ENCODE measurements at regions not wholly inside any gene's neighbourhood (a gene's known extent, or its start where the extent isn't known, plus 50 kb on each side); places are given as distances from the start of the nearest gene placed in this dataset.
"Not testable (repeated sequence)": the region's sequence is repeated elsewhere in the genome, so short reads cannot be mapped to it uniquely, and the experiment has no call there.

- H3K27me3 ChIP-seq (replicated peaks; ENCODE audit: insufficient read depth, low read depth, low read length, poor library complexity) = no peaks in the 10 kb centered on the region
- no peaks in the 10 kb centered on the region for H3K4me1 ChIP-seq (ENCODE audit: insufficient read depth, low read length, poor library complexity, severe bottlenecking)
- BruUV-seq (replicated peaks) = no TSS peak
- CTCF ChIA-PET = no interaction called here
- DNase-seq (ENCODE audit: low spot score) = no peak
- no peak overlapping the region for H3K27ac ChIP-seq (ENCODE audit: low read depth, low read length, poor library complexity, severe bottlenecking)
- TF ChIP-seq CTCF (conservative IDR thresholded peaks at IDR 0.05; ENCODE audit: low read depth, low read length) (no peak), EZH2 (IDR thresholded peaks at IDR 0.05; ENCODE audit: borderline replicate concordance, low read depth, low read length, poor library complexity, severe bottlenecking) (no peak)
- H3K4me3 ChIP-seq (ENCODE audit: low read depth, low read length, poor library complexity, severe bottlenecking) = no peak overlapping the region
- POLR2A ChIA-PET (ENCODE audit: low non-redundant PET) = no interaction called here
- intact Hi-C loops (cut with micrococcal nuclease; ENCODE audit: unreplicated experiment) = no loop called here
- H3K9me3 ChIP-seq (ENCODE audit: low read depth, low read length, poor library complexity, severe bottlenecking) = peaks cover 7% of the 10 kb centered on the region
- no peaks in the 10 kb centered on the region for H3K36me3 ChIP-seq (ENCODE audit: insufficient read depth, low read length, poor library complexity, severe bottlenecking)
Measured at GRCh38 chr12:131321988-131322387, 368.3 kb downstream of the ADGRD1 start.

- BruUV-seq (replicated peaks); DNase-seq (ENCODE audit: low spot score); intact Hi-C loops (cut with micrococcal nuclease; ENCODE audit: unreplicated experiment); H3K27ac ChIP-seq (ENCODE audit: low read depth, low read length, poor library complexity, severe bottlenecking); H3K27me3 ChIP-seq (replicated peaks; ENCODE audit: insufficient read depth, low read depth, low read length, poor library complexity); POLR2A ChIA-PET (ENCODE audit: low non-redundant PET); H3K4me3 ChIP-seq (ENCODE audit: low read depth, low read length, poor library complexity, severe bottlenecking); H3K36me3 ChIP-seq (ENCODE audit: insufficient read depth, low read length, poor library complexity, severe bottlenecking); CTCF ChIA-PET; H3K4me1 ChIP-seq (ENCODE audit: insufficient read depth, low read length, poor library complexity, severe bottlenecking); H3K9me3 ChIP-seq (ENCODE audit: low read depth, low read length, poor library complexity, severe bottlenecking): not testable (repeated sequence)
Measured at GRCh38 chr12:131322460-131322859, 368.8 kb downstream of the ADGRD1 start.

GRCh38 chr12:131323879-131324278 lies 370.2 kb downstream of the ADGRD1 start:
- Histone ChIP-seq H3K36me3 (ENCODE audit: insufficient read depth, low read length, poor library complexity, severe bottlenecking) (no peaks in the 10 kb centered on the region), H3K27ac (ENCODE audit: low read depth, low read length, poor library complexity, severe bottlenecking) (no peak overlapping the region), H3K4me1 (ENCODE audit: insufficient read depth, low read length, poor library complexity, severe bottlenecking) (no peaks in the 10 kb centered on the region), H3K9me3 (ENCODE audit: low read depth, low read length, poor library complexity, severe bottlenecking) (peaks cover 7% of the 10 kb centered on the region), H3K27me3 (replicated peaks; ENCODE audit: insufficient read depth, low read depth, low read length, poor library complexity) (no peaks in the 10 kb centered on the region), H3K4me3 (ENCODE audit: low read depth, low read length, poor library complexity, severe bottlenecking) (no peak overlapping the region)
- CTCF ChIA-PET = no interaction called here
- no peak for TF ChIP-seq CTCF (conservative IDR thresholded peaks at IDR 0.05; ENCODE audit: low read depth, low read length)
- POLR2A ChIA-PET (ENCODE audit: low non-redundant PET) = no interaction called here
- BruUV-seq (replicated peaks) = no TSS peak
- DNase-seq (ENCODE audit: low spot score) = no peak
- intact Hi-C loops (cut with micrococcal nuclease; ENCODE audit: unreplicated experiment) = no loop called here

GRCh38 chr12:131327521-131328488 lies 374.1 kb downstream of the ADGRD1 start:
- H3K4me3 ChIP-seq (ENCODE audit: low read depth, low read length, poor library complexity, severe bottlenecking) = no peak overlapping the region
- H3K4me1 ChIP-seq (ENCODE audit: insufficient read depth, low read length, poor library complexity, severe bottlenecking) = no peaks in the 10 kb centered on the region
- intact Hi-C loops (cut with micrococcal nuclease; ENCODE audit: unreplicated experiment) = no loop called here
- BruUV-seq (replicated peaks) = no TSS peak
- no peaks in the 10 kb centered on the region for H3K9me3 ChIP-seq (ENCODE audit: low read depth, low read length, poor library complexity, severe bottlenecking)
- no peaks in the 10 kb centered on the region for H3K27me3 ChIP-seq (replicated peaks; ENCODE audit: insufficient read depth, low read depth, low read length, poor library complexity)
- DNase-seq (ENCODE audit: low spot score) = peak; percentile 44
- no peak overlapping the region for H3K27ac ChIP-seq (ENCODE audit: low read depth, low read length, poor library complexity, severe bottlenecking)
- ChIA-PET CTCF (no interaction called here), POLR2A (ENCODE audit: low non-redundant PET) (no interaction called here)
- H3K36me3 ChIP-seq (ENCODE audit: insufficient read depth, low read length, poor library complexity, severe bottlenecking) = no peaks in the 10 kb centered on the region
- no peak for TF ChIP-seq EZH2 (IDR thresholded peaks at IDR 0.05; ENCODE audit: borderline replicate concordance, low read depth, low read length, poor library complexity, severe bottlenecking)
- 0 out of 2 replicates have a peak, but pooled peaks have one; percentile 29 for TF ChIP-seq CTCF (conservative IDR thresholded peaks at IDR 0.05; ENCODE audit: low read depth, low read length)

- H3K36me3 ChIP-seq (ENCODE audit: insufficient read depth, low read length, poor library complexity, severe bottlenecking); H3K27me3 ChIP-seq (replicated peaks; ENCODE audit: insufficient read depth, low read depth, low read length, poor library complexity); CTCF ChIA-PET; H3K27ac ChIP-seq (ENCODE audit: low read depth, low read length, poor library complexity, severe bottlenecking); H3K4me1 ChIP-seq (ENCODE audit: insufficient read depth, low read length, poor library complexity, severe bottlenecking); BruUV-seq (replicated peaks); POLR2A ChIA-PET (ENCODE audit: low non-redundant PET); H3K9me3 ChIP-seq (ENCODE audit: low read depth, low read length, poor library complexity, severe bottlenecking); H3K4me3 ChIP-seq (ENCODE audit: low read depth, low read length, poor library complexity, severe bottlenecking); intact Hi-C loops (cut with micrococcal nuclease; ENCODE audit: unreplicated experiment); DNase-seq (ENCODE audit: low spot score): not testable (repeated sequence)
Measured at GRCh38 chr12:131328861-131329845, 375.4 kb downstream of the ADGRD1 start.
